ENCODE measurements at regions not wholly inside any gene's neighbourhood (a gene's known extent, or its start where the extent isn't known, plus 50 kb on each side); places are given as distances from the start of the nearest gene placed in this dataset.

- Histone ChIP-seq H3K4me3 (replicated peaks; ENCODE audit: insufficient read depth, low read length) (no peak overlapping the region), H3K27me3 (ENCODE audit: insufficient read depth, poor library complexity, severe bottlenecking) (peaks cover 2% of the 10 kb centered on the region), H3K27ac (replicated peaks) (no peak overlapping the region)
- TF ChIP-seq, protein P1, sequence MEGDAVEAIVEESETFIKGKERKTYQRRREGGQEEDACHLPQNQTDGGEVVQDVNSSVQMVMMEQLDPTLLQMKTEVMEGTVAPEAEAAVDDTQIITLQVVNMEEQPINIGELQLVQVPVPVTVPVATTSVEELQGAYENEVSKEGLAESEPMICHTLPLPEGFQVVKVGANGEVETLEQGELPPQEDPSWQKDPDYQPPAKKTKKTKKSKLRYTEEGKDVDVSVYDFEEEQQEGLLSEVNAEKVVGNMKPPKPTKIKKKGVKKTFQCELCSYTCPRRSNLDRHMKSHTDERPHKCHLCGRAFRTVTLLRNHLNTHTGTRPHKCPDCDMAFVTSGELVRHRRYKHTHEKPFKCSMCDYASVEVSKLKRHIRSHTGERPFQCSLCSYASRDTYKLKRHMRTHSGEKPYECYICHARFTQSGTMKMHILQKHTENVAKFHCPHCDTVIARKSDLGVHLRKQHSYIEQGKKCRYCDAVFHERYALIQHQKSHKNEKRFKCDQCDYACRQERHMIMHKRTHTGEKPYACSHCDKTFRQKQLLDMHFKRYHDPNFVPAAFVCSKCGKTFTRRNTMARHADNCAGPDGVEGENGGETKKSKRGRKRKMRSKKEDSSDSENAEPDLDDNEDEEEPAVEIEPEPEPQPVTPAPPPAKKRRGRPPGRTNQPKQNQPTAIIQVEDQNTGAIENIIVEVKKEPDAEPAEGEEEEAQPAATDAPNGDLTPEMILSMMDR (IDR thresholded peaks at IDR 0.05; ENCODE audit: insufficient read depth, low read length): no peak
- TF ChIP-seq, protein P2, sequence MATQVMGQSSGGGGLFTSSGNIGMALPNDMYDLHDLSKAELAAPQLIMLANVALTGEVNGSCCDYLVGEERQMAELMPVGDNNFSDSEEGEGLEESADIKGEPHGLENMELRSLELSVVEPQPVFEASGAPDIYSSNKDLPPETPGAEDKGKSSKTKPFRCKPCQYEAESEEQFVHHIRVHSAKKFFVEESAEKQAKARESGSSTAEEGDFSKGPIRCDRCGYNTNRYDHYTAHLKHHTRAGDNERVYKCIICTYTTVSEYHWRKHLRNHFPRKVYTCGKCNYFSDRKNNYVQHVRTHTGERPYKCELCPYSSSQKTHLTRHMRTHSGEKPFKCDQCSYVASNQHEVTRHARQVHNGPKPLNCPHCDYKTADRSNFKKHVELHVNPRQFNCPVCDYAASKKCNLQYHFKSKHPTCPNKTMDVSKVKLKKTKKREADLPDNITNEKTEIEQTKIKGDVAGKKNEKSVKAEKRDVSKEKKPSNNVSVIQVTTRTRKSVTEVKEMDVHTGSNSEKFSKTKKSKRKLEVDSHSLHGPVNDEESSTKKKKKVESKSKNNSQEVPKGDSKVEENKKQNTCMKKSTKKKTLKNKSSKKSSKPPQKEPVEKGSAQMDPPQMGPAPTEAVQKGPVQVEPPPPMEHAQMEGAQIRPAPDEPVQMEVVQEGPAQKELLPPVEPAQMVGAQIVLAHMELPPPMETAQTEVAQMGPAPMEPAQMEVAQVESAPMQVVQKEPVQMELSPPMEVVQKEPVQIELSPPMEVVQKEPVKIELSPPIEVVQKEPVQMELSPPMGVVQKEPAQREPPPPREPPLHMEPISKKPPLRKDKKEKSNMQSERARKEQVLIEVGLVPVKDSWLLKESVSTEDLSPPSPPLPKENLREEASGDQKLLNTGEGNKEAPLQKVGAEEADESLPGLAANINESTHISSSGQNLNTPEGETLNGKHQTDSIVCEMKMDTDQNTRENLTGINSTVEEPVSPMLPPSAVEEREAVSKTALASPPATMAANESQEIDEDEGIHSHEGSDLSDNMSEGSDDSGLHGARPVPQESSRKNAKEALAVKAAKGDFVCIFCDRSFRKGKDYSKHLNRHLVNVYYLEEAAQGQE (IDR thresholded peaks at IDR 0.05; ENCODE audit: insufficient replicate concordance, low read depth): no peak
- TF ChIP-seq POLR2AphosphoS5 (IDR thresholded peaks at IDR 0.05; ENCODE audit: low read depth) (no peak), SPI1 (IDR thresholded peaks at IDR 0.05; ENCODE audit: borderline replicate concordance, low read depth) (no peak), GABPA (IDR thresholded peaks at IDR 0.05; ENCODE audit: low read depth) (no peak)
- no peak for DNase-seq (ENCODE audit: low read depth in 1 of 2, low spot score in 1 of 2)
These were observed 868.9 kb upstream of the SOX9 start for GRCh38 chr17:71251951-71252350.

- DNase-seq (ENCODE audit: low read depth in 1 of 2, low spot score in 1 of 2): no peak
These were observed 868.4 kb upstream of the SOX9 start for GRCh38 chr17:71252436-71252835.

DNA sequence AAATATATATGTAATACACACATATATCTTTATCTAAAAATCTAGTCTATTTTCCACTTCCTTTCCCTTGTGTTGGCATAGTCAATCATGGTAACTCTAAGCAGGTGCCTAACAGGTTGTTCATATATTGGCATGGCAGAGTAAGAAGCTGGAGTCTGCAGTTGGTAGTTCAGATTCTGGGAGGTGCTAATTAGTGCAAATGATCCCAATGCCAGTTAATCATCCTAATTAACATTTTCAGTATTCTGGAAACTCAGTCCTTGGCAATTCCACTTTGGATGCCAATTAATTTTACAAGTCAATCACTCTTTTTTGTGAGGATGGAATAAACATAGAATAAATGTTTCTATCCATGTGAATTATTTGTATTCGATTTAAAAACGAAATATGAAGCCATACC lies 863.7 kb upstream of the SOX9 start:
- Histone ChIP-seq H3K27me3 (ENCODE audit: insufficient read depth, poor library complexity, severe bottlenecking) (peaks cover 2% of the 10 kb centered on the region), H3K27ac (replicated peaks) (no peak overlapping the region), H3K4me3 (replicated peaks; ENCODE audit: insufficient read depth, low read length) (no peak overlapping the region)
- TF ChIP-seq POLR2AphosphoS5 (IDR thresholded peaks at IDR 0.05; ENCODE audit: low read depth) (no peak), GABPA (IDR thresholded peaks at IDR 0.05; ENCODE audit: low read depth) (no peak), SPI1 (IDR thresholded peaks at IDR 0.05; ENCODE audit: borderline replicate concordance, low read depth) (no peak)
- TF ChIP-seq, protein P1 (IDR thresholded peaks at IDR 0.05; ENCODE audit: insufficient read depth, low read length): no peak
- TF ChIP-seq, protein P2 (IDR thresholded peaks at IDR 0.05; ENCODE audit: insufficient replicate concordance, low read depth): no peak
- DNase-seq (ENCODE audit: low read depth in 1 of 2, low spot score in 1 of 2): no peak

More at GRCh38 chr17:71252436-71252835, 868.4 kb upstream of the SOX9 start:
- Histone ChIP-seq H3K27me3 (ENCODE audit: insufficient read depth, poor library complexity, severe bottlenecking) (peaks cover 2% of the 10 kb centered on the region), H3K4me3 (replicated peaks; ENCODE audit: insufficient read depth, low read length) (no peak overlapping the region), H3K27ac (replicated peaks) (no peak overlapping the region)
- TF ChIP-seq, protein P1 (IDR thresholded peaks at IDR 0.05; ENCODE audit: insufficient read depth, low read length): no peak

DNA sequence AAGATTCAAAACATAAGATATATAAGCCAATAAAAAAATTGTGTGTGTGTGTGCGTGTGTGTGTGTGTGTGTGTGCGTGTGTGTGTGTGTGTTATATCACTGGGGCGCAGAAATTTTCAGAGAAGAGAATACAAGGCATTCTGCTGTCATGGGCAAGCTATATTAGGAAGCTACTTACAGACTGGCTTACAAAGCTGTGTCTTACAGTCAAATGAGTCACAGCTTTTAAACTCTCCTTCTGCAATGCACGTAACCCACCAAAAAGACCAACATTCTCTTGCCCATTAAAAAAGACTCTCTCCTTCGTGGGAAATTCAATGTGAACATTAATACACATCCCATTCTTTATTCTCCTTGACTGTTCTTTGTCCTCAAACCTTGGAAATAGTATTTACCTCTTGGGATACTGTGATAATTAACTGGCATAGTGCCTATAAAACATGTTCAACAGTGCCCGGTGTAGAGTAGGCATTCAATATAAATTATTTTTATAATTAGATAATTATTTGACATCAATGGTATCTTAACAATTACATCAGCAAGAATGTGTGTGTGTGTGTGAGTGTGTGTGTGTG lies 860.4 kb upstream of the SOX9 start:
- no peak overlapping the region for H3K4me3 ChIP-seq (replicated peaks; ENCODE audit: insufficient read depth, low read length)
- TF ChIP-seq POLR2AphosphoS5 (IDR thresholded peaks at IDR 0.05; ENCODE audit: low read depth) (no peak), GABPA (IDR thresholded peaks at IDR 0.05; ENCODE audit: low read depth) (no peak), SPI1 (IDR thresholded peaks at IDR 0.05; ENCODE audit: borderline replicate concordance, low read depth) (no peak)
- TF ChIP-seq, protein P1 (IDR thresholded peaks at IDR 0.05; ENCODE audit: insufficient read depth, low read length): no peak
- TF ChIP-seq, protein P2 (IDR thresholded peaks at IDR 0.05; ENCODE audit: insufficient replicate concordance, low read depth): no peak
- H3K27me3 ChIP-seq (ENCODE audit: insufficient read depth, poor library complexity, severe bottlenecking): peaks cover 2% of the 10 kb centered on the region
- no peak for DNase-seq (ENCODE audit: low read depth in 1 of 2, low spot score in 1 of 2)
- no peak overlapping the region for H3K27ac ChIP-seq (replicated peaks)

Measured in HL-60 (cell line).